ENCODE measurements at regions not wholly inside any gene's neighbourhood (a gene's known extent, or its start where the extent isn't known, plus 50 kb on each side); places are given as distances from the start of the nearest gene placed in this dataset.

GRCh38 chr4:181702864-181703495, 540.2 kb upstream of the TENM3 start:
- H3K4me3 ChIP-seq (replicated peaks; ENCODE audit: low read depth, low read length), result no peak overlapping the region
- TF ChIP-seq CTCF (IDR thresholded peaks at IDR 0.05; ENCODE audit: low read length, missing control alignments), result no peak
- DNase-seq (ENCODE audit: low read depth), result no peak

GRCh38 chr4:181710143-181710542, 533.1 kb upstream of the TENM3 start:
- no peak for TF ChIP-seq CTCF (IDR thresholded peaks at IDR 0.05; ENCODE audit: low read length, missing control alignments)
- no peak for DNase-seq (ENCODE audit: low read depth)
- no peak overlapping the region for H3K4me3 ChIP-seq (replicated peaks; ENCODE audit: low read depth, low read length)

GRCh38 chr4:181711387-181711786, 531.8 kb upstream of the TENM3 start:
- H3K4me3 ChIP-seq (replicated peaks; ENCODE audit: low read depth, low read length), result no peak overlapping the region
- DNase-seq (ENCODE audit: low read depth), result no peak
- no peak for TF ChIP-seq CTCF (IDR thresholded peaks at IDR 0.05; ENCODE audit: low read length, missing control alignments)

- TF ChIP-seq CTCF (IDR thresholded peaks at IDR 0.05; ENCODE audit: low read length, missing control alignments), result no peak
- no peak overlapping the region for H3K4me3 ChIP-seq (replicated peaks; ENCODE audit: low read depth, low read length)
- no peak for DNase-seq (ENCODE audit: low read depth)
Measured at GRCh38 chr4:181728305-181728966, 514.8 kb upstream of the TENM3 start.

DNA sequence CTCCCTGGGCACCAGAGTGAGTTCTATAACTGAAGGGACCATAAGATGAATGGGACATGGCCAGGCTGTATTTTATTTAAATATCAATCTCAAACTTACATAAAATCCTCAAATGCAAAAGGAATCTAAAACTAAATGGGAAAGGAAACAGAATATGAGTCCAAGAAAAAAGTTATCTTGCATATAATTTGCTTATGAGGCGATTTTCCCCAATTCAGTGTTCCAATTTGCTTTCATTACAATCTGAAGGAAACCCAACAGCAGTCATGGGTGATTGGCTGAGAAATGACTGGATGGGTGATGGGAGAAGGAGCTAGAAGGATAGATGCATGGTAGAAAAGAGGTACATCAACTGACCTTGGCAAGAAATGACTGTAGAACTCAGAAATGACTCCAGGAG, 511.3 kb upstream of the TENM3 start:
- no peak overlapping the region for H3K4me3 ChIP-seq (replicated peaks; ENCODE audit: low read depth, low read length)
- DNase-seq (ENCODE audit: low read depth), result no peak
- no peak for TF ChIP-seq CTCF (IDR thresholded peaks at IDR 0.05; ENCODE audit: low read length, missing control alignments)

DNA sequence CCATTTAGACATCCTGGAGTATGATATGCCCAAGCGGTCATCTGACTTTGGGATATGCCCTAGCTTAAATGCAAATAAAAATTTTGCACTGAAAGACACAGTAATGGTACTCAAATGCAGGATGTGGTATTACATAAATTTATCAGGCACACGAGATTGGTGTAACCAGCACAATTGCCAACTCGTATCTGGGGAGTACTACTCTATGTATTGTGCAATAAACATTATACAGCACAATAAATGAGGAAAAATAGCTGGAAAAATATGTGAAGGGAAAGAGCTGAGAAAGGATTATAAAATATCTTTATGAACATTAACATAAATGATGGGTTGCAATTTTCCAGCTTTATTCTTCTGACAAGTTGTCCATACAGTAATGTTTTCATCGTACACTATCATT, 505.5 kb upstream of the TENM3 start:
- TF ChIP-seq CTCF (IDR thresholded peaks at IDR 0.05; ENCODE audit: low read length, missing control alignments), result no peak
- no peak for DNase-seq (ENCODE audit: low read depth)
- no peak overlapping the region for H3K4me3 ChIP-seq (replicated peaks; ENCODE audit: low read depth, low read length)

- no peak for TF ChIP-seq CTCF (IDR thresholded peaks at IDR 0.05; ENCODE audit: low read length, missing control alignments)
- no peak overlapping the region for H3K4me3 ChIP-seq (replicated peaks; ENCODE audit: low read depth, low read length)
- no peak for DNase-seq (ENCODE audit: low read depth)
Measured at GRCh38 chr4:181739031-181739430, 504.2 kb upstream of the TENM3 start.
